ENCODE measurements at regions not wholly inside any gene's neighbourhood (a gene's known extent, or its start where the extent isn't known, plus 50 kb on each side); places are given as distances from the start of the nearest gene placed in this dataset.

DNA sequence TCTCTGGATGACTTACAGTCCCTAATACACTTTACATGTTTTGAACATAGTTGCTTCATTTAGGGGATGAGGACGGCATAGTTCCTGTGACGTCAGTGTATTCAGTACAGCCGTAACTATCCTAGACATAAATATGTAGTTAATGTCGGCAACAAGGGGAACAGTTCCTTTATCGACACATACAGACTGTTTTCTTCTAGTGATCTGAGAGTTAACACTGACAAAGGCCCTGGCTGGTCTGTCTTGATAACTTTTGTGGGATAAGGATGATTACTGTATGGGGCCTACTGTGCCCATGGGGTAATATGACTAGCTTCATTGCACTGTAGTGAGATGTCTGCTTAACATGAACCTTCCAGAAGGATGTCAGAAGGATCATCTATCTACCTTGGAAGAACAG, 131.2 kb downstream of the ZNF518B start:
- H3K27me3 ChIP-seq = peaks cover 12% of the 10 kb centered on the region
- TF ChIP-seq EP300 (IDR thresholded peaks at IDR 0.05) = no peak
- no peaks in the 10 kb centered on the region for H3K9me3 ChIP-seq
- no peak overlapping the region for H3K27ac ChIP-seq
- no peaks in the 10 kb centered on the region for H3K36me3 ChIP-seq
- no peak overlapping the region for H3K4me3 ChIP-seq
- 87% methylated on average over 5 of the region's 5 CpGs for WGBS
- no peak for DNase-seq (ENCODE audit: low spot score in 2 of 2)
- H3K4me1 ChIP-seq = no peaks in the 10 kb centered on the region

DNA sequence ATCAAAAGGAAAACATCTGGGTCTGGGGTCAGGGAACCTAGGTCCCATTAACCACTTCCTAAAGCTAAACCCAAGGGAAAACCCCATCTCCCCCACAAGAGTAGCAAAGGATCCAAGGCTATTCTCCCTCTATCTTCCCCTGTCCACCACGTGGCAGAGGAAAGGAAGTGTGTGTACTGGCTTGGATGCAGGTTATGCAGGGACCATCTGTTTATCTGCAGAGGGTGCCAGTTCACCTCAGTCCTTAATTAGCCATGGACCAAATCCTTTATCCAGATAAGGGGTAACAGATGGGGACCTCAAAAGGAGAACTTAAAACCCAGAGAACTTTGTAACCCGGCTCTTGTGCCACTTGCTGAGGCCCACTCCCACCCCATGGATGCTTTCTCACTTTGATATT, 135.3 kb downstream of the ZNF518B start:
- Histone ChIP-seq H3K36me3 (no peaks in the 10 kb centered on the region), H3K27ac (no peak overlapping the region), H3K4me3 (no peak overlapping the region), H3K9me3 (no peaks in the 10 kb centered on the region), H3K4me1 (no peaks in the 10 kb centered on the region), H3K27me3 (peaks cover 12% of the 10 kb centered on the region)
- no peak for DNase-seq (ENCODE audit: low spot score in 2 of 2)
- 38% methylated on average over 2 of the region's 2 CpGs for WGBS
- TF ChIP-seq POLR2AphosphoS5 (IDR thresholded peaks at IDR 0.05) (no peak), POLR2A (IDR thresholded peaks at IDR 0.05) (no peak), EP300 (IDR thresholded peaks at IDR 0.05) (no peak)
- TF ChIP-seq, protein P1, sequence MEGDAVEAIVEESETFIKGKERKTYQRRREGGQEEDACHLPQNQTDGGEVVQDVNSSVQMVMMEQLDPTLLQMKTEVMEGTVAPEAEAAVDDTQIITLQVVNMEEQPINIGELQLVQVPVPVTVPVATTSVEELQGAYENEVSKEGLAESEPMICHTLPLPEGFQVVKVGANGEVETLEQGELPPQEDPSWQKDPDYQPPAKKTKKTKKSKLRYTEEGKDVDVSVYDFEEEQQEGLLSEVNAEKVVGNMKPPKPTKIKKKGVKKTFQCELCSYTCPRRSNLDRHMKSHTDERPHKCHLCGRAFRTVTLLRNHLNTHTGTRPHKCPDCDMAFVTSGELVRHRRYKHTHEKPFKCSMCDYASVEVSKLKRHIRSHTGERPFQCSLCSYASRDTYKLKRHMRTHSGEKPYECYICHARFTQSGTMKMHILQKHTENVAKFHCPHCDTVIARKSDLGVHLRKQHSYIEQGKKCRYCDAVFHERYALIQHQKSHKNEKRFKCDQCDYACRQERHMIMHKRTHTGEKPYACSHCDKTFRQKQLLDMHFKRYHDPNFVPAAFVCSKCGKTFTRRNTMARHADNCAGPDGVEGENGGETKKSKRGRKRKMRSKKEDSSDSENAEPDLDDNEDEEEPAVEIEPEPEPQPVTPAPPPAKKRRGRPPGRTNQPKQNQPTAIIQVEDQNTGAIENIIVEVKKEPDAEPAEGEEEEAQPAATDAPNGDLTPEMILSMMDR (IDR thresholded peaks at IDR 0.05) = no peak

DNA sequence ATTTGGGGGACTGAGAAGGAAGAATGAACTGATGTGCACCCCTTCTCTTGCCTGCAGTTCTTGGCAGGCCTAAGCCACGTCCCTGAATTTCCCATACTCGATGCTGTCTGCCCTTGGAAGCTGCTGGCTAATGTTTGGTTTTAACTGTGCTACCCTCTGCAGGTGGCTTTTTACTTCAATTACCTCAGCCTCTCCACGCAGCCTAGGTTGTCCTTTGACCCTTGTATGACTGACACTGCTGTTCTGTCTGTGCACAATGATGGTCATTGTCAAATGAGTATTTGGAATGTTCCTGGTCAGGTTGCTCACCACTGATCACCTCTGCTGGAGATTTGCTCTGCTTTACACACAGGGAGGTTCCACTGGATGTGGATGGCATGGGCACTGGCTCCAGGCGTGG, 137.1 kb downstream of the ZNF518B start:
- H3K9me3 ChIP-seq = no peaks in the 10 kb centered on the region

DNA sequence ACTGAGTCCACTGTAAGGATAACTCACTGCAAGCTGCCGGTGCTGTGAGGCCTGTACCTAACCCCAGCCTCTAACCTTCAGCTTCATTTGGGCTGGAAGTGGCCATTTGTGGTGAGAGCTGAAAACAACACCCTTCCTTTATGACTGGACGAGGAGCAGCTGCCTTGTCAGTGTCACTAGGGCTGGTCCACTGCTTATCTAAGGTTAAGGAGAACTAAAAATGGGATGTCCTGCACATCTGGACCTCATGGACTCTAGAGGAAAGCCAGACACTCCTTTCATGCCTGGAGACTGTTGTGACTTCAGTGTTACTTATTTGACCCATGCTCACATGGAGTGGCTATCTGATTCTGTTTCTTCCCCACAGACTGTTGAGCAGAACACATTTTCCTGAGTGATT, 139.9 kb downstream of the ZNF518B start:
- Histone ChIP-seq H3K27me3 (peaks cover 6% of the 10 kb centered on the region), H3K27ac (no peak overlapping the region), H3K4me3 (no peak overlapping the region), H3K36me3 (no peaks in the 10 kb centered on the region), H3K9me3 (no peaks in the 10 kb centered on the region), H3K4me1 (no peaks in the 10 kb centered on the region)
- TF ChIP-seq EP300 (IDR thresholded peaks at IDR 0.05) (no peak), POLR2A (IDR thresholded peaks at IDR 0.05) (no peak), POLR2AphosphoS5 (IDR thresholded peaks at IDR 0.05) (no peak)
- TF ChIP-seq, protein P1 (IDR thresholded peaks at IDR 0.05) = no peak
- 81% methylated on average over 2 of the region's 2 CpGs for WGBS
- no peak for DNase-seq (ENCODE audit: low spot score in 2 of 2)

More for the DNA sequence above, 137.1 kb downstream of the ZNF518B start:
- no peak overlapping the region for H3K27ac ChIP-seq
- WGBS = 71% methylated on average over 3 of the region's 4 CpGs
- H3K4me3 ChIP-seq = no peak overlapping the region
- no peak for DNase-seq (ENCODE audit: low spot score in 2 of 2)
- no peaks in the 10 kb centered on the region for H3K36me3 ChIP-seq
- TF ChIP-seq EP300 (IDR thresholded peaks at IDR 0.05) = no peak
- no peak for TF ChIP-seq POLR2A (IDR thresholded peaks at IDR 0.05)
- TF ChIP-seq, protein P1 (IDR thresholded peaks at IDR 0.05) = no peak
- no peak for TF ChIP-seq POLR2AphosphoS5 (IDR thresholded peaks at IDR 0.05)
- peaks cover 12% of the 10 kb centered on the region for H3K27me3 ChIP-seq
- no peaks in the 10 kb centered on the region for H3K4me1 ChIP-seq

DNA sequence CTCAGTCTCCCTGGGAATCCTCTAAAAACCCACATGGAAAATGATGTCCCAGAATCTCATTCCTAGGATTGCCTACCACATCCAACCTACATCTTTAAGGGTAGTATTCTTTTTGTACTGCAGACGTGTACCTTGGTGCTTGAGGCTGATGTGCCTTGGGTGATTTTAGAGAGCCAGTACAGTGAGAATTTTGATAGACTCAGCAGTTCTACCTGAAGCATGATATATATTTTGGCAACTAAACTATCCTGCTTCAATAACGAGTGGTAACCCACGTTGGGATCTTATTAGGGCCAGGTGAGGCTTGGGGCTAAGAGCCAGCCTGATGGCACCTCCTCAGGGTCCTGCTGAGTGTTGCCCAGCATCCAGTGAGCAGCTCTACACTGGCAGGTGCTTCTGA, 140.4 kb downstream of the ZNF518B start:
- H3K27ac ChIP-seq = no peak overlapping the region
- peaks cover 1% of the 10 kb centered on the region for H3K27me3 ChIP-seq
- H3K9me3 ChIP-seq = no peaks in the 10 kb centered on the region
- no peak overlapping the region for H3K4me3 ChIP-seq
- H3K4me1 ChIP-seq = no peaks in the 10 kb centered on the region
- WGBS = 80% methylated on average over 3 of the region's 3 CpGs
- DNase-seq (ENCODE audit: low spot score in 2 of 2) = no peak
- TF ChIP-seq EP300 (IDR thresholded peaks at IDR 0.05) (no peak), POLR2A (IDR thresholded peaks at IDR 0.05) (no peak), POLR2AphosphoS5 (IDR thresholded peaks at IDR 0.05) (no peak)
- TF ChIP-seq, protein P1 (IDR thresholded peaks at IDR 0.05) = no peak
- H3K36me3 ChIP-seq = no peaks in the 10 kb centered on the region

DNA sequence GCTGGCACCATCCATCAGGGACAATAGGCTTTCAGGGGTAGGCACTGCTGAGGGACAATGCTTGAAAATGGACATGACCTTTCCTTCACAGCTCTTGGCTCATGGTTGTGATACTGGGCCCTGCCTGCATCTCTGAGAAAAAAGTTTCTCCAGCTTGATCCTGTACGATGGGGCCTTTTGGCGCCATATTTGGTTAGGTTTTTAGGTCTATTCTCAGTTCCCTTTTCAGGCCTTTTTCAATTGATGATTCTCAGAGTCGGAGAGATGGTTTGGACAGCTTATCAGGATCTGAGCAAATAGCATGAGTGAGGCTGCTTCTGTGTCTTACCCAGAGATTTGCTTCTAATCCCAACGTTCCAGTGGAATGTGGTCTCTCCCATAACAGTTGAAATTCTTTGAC, 141.6 kb downstream of the ZNF518B start:
- no peak for TF ChIP-seq EP300 (IDR thresholded peaks at IDR 0.05)
- no peak for TF ChIP-seq POLR2AphosphoS5 (IDR thresholded peaks at IDR 0.05)
- TF ChIP-seq POLR2A (IDR thresholded peaks at IDR 0.05) = no peak
- TF ChIP-seq, protein P1 (IDR thresholded peaks at IDR 0.05) = no peak
- no peaks in the 10 kb centered on the region for H3K27me3 ChIP-seq
- H3K4me1 ChIP-seq = no peaks in the 10 kb centered on the region
- H3K27ac ChIP-seq = no peak overlapping the region
- H3K4me3 ChIP-seq = no peak overlapping the region
- H3K36me3 ChIP-seq = no peaks in the 10 kb centered on the region
- DNase-seq (ENCODE audit: low spot score in 2 of 2) = no peak
- 80% methylated on average over 4 of the region's 4 CpGs for WGBS
- H3K9me3 ChIP-seq = no peaks in the 10 kb centered on the region
